DMS53 (cell line): ENCODE measurements at regions not wholly inside any gene's neighbourhood (a gene's known extent, or its start where the extent isn't known, plus 50 kb on each side); places are given as distances from the start of the nearest gene placed in this dataset.
"Not testable (repeated sequence)": the region's sequence is repeated elsewhere in the genome, so short reads cannot be mapped to it uniquely, and the experiment has no call there.

Source experiments
- DNase-seq: peaks from one replicate; lab custom pipeline; 2025; lab: John Stamatoyannopoulos, UW

DNA sequence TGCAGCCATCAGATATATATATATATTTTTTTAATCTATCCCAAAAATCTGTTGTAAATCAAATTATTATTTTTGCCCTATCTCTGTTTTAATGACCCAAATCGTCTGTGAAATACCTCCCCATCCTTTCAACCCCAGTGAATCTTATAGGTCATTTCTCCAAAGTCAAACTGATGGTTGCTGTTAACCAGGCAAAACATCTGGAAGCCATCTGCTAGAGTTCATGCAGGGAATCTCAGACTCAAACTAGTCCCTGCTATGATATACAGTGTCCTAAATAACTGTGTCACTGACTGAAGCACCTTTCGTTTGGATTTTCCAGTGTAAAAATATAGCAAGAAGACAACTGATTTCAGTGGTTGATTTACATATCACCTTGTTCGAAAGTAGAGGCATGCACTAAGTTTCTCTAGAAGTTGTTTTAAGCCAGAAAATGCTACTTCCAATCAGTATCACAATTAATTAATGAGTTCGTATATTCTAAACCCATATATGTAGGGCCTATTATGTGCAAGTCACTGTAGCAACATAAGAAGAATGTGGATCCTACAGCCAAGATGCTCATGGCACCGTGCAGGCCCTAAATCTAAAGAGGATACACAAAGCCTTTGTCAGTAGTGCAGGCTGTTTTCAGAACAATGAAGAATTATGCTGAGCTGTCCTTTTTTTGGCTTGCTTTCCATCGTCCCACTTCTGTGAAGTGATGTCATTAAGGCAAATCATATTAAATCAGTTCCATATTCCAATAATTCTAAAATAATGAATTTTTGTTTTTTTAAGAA lies 566.0 kb downstream of the STK39 start:
- no peak for DNase-seq

- DNase-seq = no peak
Measured at GRCh38 chr2:167678158-167678557, 569.2 kb downstream of the STK39 start.

DNA sequence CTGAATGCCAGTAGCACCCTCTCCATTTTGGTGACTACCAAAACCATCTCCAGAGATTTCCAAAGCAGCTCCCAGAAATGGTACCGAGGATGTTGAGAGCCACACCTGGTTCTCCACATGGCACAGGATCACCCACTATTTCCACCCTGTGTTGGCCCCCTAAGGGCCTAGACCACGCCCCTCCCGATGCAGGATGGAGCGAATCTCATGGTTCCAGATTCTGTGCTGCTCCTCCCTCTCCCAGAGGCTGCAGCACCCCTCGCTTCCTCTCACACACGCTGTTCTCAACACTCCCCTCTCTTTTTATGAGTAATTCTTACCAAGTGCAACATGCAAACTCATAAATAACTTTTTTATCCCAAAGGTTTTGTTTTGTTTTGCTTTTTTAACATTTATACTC lies 571.5 kb downstream of the STK39 start:
- DNase-seq = no peak

- no peak for DNase-seq
Measured at GRCh38 chr2:167670588-167670987, 576.8 kb downstream of the STK39 start.

GRCh38 chr2:167653131-167653530 lies 594.3 kb downstream of the STK39 start:
- DNase-seq = no peak

GRCh38 chr2:167652401-167652800 lies 595.0 kb downstream of the STK39 start:
- no peak for DNase-seq

DNA sequence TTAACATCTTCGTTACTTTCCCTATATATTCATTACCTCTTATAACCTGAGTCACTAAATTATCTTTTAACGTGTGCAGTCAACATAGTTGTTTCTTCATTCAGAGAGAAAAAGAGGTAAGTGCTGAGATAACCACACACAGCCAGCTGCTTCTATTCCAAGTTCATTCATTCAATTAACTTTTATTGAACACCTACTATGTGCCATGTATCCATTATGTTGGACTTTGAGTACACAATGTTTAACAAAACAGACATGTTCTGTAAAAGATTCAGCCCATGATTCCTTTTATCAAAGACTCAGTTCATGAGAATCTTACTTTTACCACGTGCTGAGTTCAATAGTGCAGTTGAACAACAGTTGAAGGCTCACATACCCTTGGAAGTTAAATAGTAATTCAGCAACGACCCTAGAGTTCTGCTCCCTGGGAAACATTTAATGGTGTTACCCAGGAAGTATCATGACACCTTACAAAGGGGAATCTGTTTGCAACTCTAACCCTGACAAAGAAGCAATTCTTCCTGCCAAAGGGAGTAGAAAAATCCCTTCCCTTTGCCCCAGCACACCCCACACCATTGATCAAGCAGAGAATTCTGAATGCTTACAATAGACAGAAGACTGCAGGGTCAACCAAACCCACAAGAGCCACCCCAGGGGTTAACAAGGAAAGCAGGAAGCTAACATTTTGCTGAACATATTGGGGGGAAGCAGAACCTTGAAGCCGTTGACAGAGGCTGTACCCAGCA lies 595.8 kb downstream of the STK39 start:
- no peak for DNase-seq

- DNase-seq = no peak
Measured at GRCh38 chr2:167646557-167646956, 600.8 kb downstream of the STK39 start.

GRCh38 chr2:167640096-167640495 lies 607.3 kb downstream of the STK39 start:
- DNase-seq = no peak

DNA sequence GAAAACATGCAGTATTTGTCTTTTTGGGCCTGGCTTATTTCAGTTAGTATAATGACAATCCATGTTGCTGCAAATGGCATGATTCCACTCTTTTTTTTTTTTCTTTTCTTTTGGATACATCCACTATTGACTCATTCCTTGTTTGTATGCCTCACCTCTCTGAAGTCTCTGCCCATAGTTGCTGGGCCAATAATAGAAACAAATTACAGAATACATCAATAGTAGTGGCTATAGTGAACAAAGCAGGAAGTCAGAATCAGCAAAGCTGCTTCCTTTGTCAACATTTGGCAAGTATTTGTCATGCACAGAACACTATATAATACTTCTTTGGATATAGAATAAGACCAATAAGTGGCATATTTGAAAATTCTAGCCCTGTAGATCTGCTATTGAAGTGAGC lies 609.7 kb downstream of the STK39 start:
- DNase-seq = peak; percentile 77

GRCh38 chr2:167632271-167632670 lies 615.1 kb downstream of the STK39 start:
- DNase-seq = not testable (repeated sequence)

DNA sequence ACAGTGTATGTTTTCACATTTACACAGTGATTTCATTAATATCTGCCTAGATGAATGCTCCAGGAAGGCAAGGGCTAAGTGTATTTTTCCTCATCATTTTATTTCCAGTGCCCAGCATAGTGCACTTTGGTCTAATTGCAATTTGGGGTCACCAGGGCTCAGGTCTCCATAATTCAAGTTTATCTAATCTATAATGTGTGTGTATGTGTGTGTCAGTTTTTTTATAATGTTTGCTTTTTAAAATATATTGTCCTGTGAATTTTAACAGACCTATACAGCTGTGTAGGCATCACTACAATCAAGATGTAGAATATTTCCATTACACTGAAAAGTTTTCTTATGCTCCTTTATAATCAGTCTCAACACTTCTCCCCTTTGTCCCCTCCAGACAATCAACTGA lies 620.4 kb downstream of the STK39 start:
- no peak for DNase-seq

GRCh38 chr2:167626301-167626700 lies 621.1 kb downstream of the STK39 start:
- no peak for DNase-seq

DNA sequence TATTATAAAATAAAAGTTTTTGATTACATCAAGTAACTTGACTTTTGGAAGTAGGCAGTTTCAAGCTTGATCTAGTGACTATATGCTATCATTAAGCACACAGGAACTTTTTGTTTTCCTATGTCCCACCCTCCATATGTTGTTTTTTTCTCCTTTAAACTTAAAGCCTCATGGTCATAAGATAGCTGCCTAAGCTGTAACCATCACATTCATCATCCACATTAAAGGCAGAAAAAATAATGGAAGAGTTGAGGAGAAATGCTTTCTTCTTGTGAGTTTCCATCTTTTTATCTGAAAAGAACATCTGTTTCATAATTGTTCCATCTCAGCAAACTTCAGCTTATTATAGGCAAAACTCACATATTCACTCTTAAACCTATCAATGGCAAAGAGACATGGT lies 630.4 kb downstream of the STK39 start:
- no peak for DNase-seq

- DNase-seq = no peak
Measured at GRCh38 chr2:167613471-167613870, 633.9 kb downstream of the STK39 start.

DNA sequence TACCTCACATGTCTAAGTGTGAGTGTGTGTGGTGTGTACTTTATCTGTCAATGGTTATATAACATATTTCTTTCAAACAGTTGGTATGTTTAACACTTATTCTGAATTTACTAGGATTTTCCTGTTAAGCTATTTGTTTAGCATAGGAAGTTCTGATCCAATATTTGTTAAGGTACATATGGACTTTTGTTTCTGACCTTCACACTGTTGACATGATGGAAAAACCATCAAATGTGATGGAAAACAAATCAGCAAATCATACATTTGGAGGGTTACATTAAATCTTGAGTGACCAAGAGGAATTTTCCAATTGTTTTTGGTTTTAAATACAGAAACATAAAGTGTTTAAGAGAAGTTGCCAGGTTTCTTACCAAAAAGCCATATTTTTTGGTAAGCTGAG lies 638.9 kb downstream of the STK39 start:
- no peak for DNase-seq

DNA sequence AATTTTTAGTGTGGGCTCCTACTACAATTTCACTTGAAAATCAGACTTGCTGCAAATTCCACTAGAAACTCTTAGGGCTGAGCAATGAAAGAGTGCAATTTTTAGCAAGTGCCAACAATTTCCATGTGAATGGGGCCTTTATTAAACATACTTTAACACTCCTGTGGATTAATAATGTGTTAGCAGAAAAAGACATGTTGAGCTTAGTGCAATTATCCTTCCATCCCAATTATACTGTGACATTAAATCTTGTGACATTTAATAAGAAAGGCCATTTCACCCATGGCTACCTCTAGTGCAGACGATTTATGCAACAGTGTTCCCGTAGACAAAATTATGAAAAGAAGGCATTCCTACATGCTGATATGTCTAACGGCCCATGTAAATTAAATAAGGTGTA lies 639.7 kb downstream of the STK39 start:
- DNase-seq = no peak

- no peak for DNase-seq
Measured at GRCh38 chr2:167607211-167607610, 640.2 kb downstream of the STK39 start.

GRCh38 chr2:167602122-167602521 lies 645.3 kb downstream of the STK39 start:
- peak; percentile 36 for DNase-seq

DNA sequence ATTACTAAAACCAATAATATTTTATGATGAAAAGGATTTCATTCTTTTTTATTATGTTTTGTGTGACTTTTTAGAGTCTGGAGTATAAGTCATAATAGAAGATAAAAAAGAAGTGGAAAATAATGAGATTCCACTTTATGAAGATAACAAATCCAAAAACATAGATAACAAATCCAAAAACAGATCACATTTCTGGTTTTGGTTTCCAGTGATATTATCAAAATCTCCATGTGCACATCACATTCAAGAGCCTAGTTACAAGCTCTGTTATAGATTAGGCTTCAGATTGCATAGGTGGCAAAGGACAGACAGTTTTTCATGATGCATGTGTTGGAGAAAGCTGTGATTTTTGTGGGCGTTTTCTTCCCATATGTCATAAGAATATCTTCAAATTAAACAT lies 648.2 kb downstream of the STK39 start:
- DNase-seq = no peak

DNA sequence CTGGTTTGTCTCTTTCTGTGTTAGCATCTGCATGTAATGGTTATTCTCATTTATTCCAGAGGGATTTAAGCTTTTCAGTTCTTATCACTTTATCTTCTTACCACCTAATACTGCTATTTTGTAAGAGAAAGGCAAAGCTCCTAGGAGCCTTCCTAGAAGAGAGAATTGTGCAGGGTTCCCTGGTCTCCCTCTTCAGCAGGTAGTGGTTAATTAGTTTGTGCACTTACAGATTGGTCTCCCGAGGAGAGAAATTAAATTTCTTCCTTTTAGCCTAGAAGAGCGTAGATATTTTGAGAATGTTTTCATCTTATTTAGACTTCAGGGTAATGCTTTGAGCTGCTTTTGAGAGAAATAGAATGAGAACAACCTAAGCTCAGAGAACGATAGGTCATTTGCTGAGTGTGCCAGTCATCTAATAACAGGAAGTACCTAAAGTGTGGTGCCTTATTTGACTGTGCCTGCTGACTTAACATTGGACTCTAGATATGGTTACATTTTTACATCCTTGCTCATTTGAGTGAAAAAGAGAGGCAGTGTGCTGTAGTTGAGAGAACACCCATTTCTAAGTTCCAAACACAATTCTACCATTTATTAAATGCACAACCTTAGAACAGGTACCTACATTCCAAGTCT lies 651.4 kb downstream of the STK39 start:
- peak; percentile 13 for DNase-seq

DNA sequence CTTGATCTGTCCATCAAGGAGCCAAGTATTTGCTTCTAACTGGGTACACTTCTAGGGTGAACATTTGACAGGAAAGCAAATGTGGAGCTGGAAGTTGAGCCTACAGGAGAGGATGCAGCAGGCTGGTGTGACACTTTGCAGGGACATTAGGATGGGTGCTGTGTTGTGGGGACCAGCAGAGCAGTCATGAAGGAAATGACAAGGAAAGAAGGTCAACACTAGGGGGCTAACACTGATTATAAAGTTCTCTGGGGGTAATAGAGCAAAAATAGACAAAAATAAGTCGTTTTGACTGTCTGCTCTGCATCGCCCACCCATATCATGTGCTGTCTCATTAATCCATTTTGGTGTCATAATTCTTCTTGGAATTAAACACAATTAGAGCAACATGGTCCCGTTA lies 652.4 kb downstream of the STK39 start:
- DNase-seq = no peak

- DNase-seq = no peak
Measured at GRCh38 chr2:167592441-167592840, 655.0 kb downstream of the STK39 start.
